Choroid plexus epithelial cell (primary cell): ENCODE measurements at regions not wholly inside any gene's neighbourhood (a gene's known extent, or its start where the extent isn't known, plus 50 kb on each side); places are given as distances from the start of the nearest gene placed in this dataset.

Experiments used
- DNase-seq: peaks from one replicate; pipeline ENCODE4 v3.0.0-alpha.2; 2010; ENCODE audit warnings: low read depth
- H3K4me3 ChIP-seq: 2 replicates; pipeline ENCODE4 v1.5.1; 2011; ENCODE audit warnings: low read depth, mild to moderate bottlenecking, control low read depth, low read length, moderate library complexity
- CTCF ChIP-seq: conservative IDR thresholded peaks from 2 replicates; pipeline ENCODE4 v1.5.1; 2011; ENCODE audit warnings: low read depth, mild to moderate bottlenecking, control low read depth, inconsistent platforms, low read length, moderate library complexity

- no peak overlapping the region for H3K4me3 ChIP-seq
- no peak for TF ChIP-seq CTCF
- no peak for DNase-seq
These were observed 111.2 kb upstream of the CACHD1 start for GRCh38 chr1:64358692-64359091.

GRCh38 chr1:64361974-64362373 lies 108.0 kb upstream of the CACHD1 start:
- no peak overlapping the region for H3K4me3 ChIP-seq
- DNase-seq: no peak
- TF ChIP-seq CTCF: no peak

- no peak overlapping the region for H3K4me3 ChIP-seq
- TF ChIP-seq CTCF: no peak
- DNase-seq: no peak
These were observed 106.8 kb upstream of the CACHD1 start for GRCh38 chr1:64363111-64363510.

- TF ChIP-seq CTCF: no peak
- no peak overlapping the region for H3K4me3 ChIP-seq
- no peak for DNase-seq
These were observed 106.3 kb upstream of the CACHD1 start for GRCh38 chr1:64363616-64364015.

GRCh38 chr1:64366821-64367220 lies 103.1 kb upstream of the CACHD1 start:
- no peak overlapping the region for H3K4me3 ChIP-seq
- no peak for TF ChIP-seq CTCF
- DNase-seq: no peak

GRCh38 chr1:64368344-64368743 lies 101.6 kb upstream of the CACHD1 start:
- no peak for DNase-seq
- H3K4me3 ChIP-seq: no peak overlapping the region
- no peak for TF ChIP-seq CTCF

- no peak overlapping the region for H3K4me3 ChIP-seq
- no peak for TF ChIP-seq CTCF
- DNase-seq: no peak
These were observed 91.1 kb upstream of the CACHD1 start for GRCh38 chr1:64378826-64379225.
